Fibroblast of pulmonary artery (primary cell): ENCODE measurements at regions not wholly inside any gene's neighbourhood (a gene's known extent, or its start where the extent isn't known, plus 50 kb on each side); places are given as distances from the start of the nearest gene placed in this dataset.

Experiments
- DNase-seq: peaks from one replicate; pipeline ENCODE4 v3.0.0-alpha.2; 2010; ENCODE audit warnings: low read depth
- H3K4me3 ChIP-seq: replicated peaks from 2 replicates; pipeline ENCODE4 v1.5.1; 2011; ENCODE audit warnings: low read depth, mild to moderate bottlenecking, control low read depth, low read length, moderate library complexity
- TF ChIP-seq, protein P1 (sequence below): IDR thresholded peaks from 2 replicates; pipeline ENCODE4 v1.5.1; 2011; ENCODE audit warnings: mild to moderate bottlenecking, control low read depth, low read length, inconsistent platforms; ENCODE audit errors: missing control alignments

DNA sequence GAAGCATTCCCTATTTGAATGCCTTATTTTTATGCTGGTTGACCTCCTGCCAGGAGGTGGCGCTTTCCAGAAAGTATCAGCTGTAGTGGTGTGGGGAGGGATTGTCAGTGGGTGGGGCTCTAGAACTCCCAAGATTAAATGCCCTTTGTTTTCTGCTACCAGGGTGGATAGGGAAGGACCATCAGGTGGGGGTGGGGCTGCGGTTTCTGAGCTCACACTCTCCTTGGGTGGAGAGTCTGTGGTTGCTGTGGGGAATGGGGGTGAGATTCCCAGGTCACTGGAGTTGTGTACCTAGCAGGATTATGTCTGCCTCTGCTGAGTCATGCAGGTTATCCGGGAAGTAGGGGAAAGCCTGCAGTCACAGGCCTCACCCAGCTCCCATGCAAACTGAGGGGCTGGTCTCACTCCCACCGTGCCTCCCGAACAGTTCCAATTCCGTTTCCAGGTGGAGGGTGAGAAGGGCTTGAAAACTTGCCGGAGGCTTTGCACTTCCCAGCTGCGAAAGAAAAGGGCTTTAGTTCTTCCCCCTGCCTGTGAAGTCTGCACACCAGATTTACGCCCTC lies 68.3 kb downstream of the ALG10B start:
- no peak overlapping the region for H3K4me3 ChIP-seq
- DNase-seq: no peak
- TF ChIP-seq, protein P1, sequence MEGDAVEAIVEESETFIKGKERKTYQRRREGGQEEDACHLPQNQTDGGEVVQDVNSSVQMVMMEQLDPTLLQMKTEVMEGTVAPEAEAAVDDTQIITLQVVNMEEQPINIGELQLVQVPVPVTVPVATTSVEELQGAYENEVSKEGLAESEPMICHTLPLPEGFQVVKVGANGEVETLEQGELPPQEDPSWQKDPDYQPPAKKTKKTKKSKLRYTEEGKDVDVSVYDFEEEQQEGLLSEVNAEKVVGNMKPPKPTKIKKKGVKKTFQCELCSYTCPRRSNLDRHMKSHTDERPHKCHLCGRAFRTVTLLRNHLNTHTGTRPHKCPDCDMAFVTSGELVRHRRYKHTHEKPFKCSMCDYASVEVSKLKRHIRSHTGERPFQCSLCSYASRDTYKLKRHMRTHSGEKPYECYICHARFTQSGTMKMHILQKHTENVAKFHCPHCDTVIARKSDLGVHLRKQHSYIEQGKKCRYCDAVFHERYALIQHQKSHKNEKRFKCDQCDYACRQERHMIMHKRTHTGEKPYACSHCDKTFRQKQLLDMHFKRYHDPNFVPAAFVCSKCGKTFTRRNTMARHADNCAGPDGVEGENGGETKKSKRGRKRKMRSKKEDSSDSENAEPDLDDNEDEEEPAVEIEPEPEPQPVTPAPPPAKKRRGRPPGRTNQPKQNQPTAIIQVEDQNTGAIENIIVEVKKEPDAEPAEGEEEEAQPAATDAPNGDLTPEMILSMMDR: no peak

DNA sequence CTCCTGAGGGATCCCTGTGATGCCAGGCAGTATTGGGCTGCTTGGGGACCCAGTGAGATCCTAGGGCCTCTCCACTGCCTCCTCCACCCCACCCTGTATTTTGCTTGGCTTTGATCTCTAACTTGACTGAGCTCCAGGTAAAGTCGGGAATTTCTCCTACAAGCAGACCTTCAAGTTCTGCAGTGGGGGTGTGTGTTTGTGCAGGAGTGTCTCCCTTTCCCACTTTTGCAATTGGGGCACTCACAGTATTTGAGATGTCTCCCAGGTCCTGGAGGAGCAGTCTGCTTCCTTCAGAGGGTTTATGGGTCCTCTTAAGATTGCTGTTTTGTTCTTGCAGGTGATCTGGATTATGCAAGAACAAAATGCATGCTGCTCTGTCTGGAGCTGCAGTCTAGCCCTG lies 68.9 kb downstream of the ALG10B start:
- TF ChIP-seq, protein P1: no peak
- H3K4me3 ChIP-seq: no peak overlapping the region
- no peak for DNase-seq

DNA sequence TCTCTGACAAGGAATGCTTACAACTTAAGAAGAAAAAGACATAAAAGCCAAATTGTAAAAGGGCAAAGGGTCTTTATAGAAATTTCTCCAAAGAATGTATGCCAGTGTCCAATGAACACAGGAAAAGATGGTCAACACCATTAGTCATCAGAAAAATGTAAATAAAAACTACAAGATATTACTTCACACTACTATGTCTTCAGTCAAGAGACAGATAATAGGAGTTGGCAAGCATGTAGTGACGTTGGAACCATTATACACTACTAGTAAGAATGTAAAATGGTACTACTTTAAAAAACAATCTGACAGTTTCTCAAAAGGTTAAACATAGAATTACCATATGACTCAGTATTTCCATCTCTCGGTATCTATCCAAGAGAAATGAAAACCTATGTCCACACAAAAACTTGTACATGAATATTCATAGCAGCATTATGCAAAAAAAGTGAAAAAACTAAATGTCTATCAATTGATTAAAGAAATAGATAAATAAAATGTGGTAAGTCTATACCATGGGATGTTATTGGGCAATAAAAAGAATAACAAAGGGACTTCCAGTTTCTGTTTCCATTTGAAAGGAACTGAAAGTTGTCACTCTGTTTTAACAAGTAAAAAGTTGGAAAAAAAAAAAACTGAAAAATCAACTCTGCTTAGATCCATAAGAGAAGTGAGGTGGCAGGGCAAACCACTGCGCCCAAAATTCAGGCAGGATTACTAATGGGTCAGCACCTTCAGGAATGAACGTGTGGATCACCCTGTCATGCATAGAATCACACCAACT lies 69.8 kb downstream of the ALG10B start:
- no peak overlapping the region for H3K4me3 ChIP-seq
- TF ChIP-seq, protein P1: no peak
- DNase-seq: no peak

DNA sequence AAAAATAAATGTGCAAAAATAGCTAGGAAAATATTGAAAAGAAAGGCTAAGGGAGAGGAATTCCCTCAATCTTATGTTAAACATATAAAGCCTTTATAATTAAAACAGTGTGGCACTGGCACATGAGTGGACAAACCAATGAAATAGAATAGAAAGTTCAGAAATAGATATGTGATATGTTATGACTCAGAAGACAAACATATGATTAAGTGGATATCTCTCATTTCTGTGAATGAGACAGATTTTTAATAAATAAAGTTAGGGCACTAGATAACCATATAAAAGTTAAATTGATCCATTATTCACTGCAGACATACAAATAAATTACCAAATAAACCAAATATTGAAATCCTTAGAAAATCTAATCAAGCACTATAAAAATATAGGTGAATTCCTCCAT lies 73.0 kb downstream of the ALG10B start:
- no peak for DNase-seq
- H3K4me3 ChIP-seq: no peak overlapping the region
- TF ChIP-seq, protein P1: no peak

DNA sequence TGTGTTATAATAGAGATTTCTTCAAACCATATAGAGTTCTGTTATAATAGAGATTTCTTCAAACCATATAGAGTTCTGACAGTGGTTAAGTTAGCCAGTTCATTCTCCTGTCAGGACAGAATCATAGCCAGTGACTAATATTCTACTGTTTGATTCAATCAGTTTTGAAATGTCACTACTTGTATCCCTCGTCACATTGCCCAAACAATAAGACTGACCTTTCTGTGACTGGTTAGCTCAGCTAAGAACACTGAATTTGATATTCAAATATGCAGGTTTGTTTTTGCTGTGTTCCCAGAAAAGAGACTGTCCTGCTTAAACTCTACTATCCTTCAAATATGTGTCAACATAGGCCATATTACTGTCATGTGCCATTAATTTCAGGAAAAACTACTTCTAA lies 74.4 kb downstream of the ALG10B start:
- no peak for DNase-seq
- TF ChIP-seq, protein P1: no peak
- H3K4me3 ChIP-seq: no peak overlapping the region

DNA sequence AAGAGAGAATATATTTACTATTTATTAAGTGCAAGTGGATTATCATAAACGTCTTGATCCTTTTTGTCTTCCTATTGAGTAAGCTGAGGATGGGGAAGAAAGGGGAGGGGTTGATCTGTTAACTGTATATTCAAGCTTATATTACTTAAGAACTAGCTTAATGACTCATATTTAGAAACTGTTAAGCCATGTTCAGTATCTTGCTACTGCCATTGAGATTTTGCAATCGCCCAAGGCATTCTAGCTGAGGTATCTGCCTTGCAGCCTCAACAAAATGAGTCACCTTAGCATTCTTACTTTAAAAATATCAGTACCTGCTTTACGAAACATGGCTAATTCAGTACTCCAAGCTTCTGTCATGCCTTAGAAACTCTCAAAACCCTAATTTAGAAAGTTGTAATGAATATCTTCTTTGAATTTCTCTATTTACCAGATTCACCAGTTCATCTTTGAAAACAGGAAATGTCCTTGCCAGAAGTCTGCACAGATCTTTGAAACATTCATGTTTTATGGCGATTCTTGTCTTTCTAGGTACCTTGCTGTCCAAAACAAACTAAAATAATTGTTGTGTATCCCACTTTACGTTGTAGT lies 76.1 kb downstream of the ALG10B start:
- no peak overlapping the region for H3K4me3 ChIP-seq
- TF ChIP-seq, protein P1: no peak
- DNase-seq: peak; percentile 14
